ENCODE measurements at regions not wholly inside any gene's neighbourhood (a gene's known extent, or its start where the extent isn't known, plus 50 kb on each side); places are given as distances from the start of the nearest gene placed in this dataset.

GRCh38 chr2:120455390-120455789 lies 109.5 kb downstream of the INHBB start:
- DNase-seq (ENCODE audit: low read depth): no peak

GRCh38 chr2:120456867-120457266 lies 110.9 kb downstream of the INHBB start:
- DNase-seq (ENCODE audit: low read depth): no peak

- no peak for DNase-seq (ENCODE audit: low read depth)
Observed at GRCh38 chr2:120460511-120460910, 114.6 kb downstream of the INHBB start.

GRCh38 chr2:120461092-120461491 lies 115.2 kb downstream of the INHBB start:
- DNase-seq (ENCODE audit: low read depth): no peak

- no peak for DNase-seq (ENCODE audit: low read depth)
Observed at GRCh38 chr2:120461546-120462537, 115.9 kb downstream of the INHBB start.

- DNase-seq (ENCODE audit: low read depth): no peak
Observed at GRCh38 chr2:120463527-120463926, 117.6 kb downstream of the INHBB start.

- no peak for DNase-seq (ENCODE audit: low read depth)
Observed at GRCh38 chr2:120463996-120464395, 118.1 kb downstream of the INHBB start.

GRCh38 chr2:120464448-120464931 lies 118.6 kb downstream of the INHBB start:
- no peak for DNase-seq (ENCODE audit: low read depth)

GRCh38 chr2:120465012-120465700 lies 119.2 kb downstream of the INHBB start:
- no peak for DNase-seq (ENCODE audit: low read depth)

- DNase-seq (ENCODE audit: low read depth): no peak
Observed at GRCh38 chr2:120465701-120465988, 119.7 kb downstream of the INHBB start.

- DNase-seq (ENCODE audit: low read depth): no peak
Observed at GRCh38 chr2:120465989-120466703, 120.2 kb downstream of the INHBB start.

GRCh38 chr2:120466704-120467054 lies 120.7 kb downstream of the INHBB start:
- DNase-seq (ENCODE audit: low read depth): no peak

- DNase-seq (ENCODE audit: low read depth): no peak
Observed at GRCh38 chr2:120468136-120468535, 122.2 kb downstream of the INHBB start.

GRCh38 chr2:120469426-120469825 lies 123.5 kb downstream of the INHBB start:
- DNase-seq (ENCODE audit: low read depth): no peak

GRCh38 chr2:120470041-120470965 lies 124.4 kb downstream of the INHBB start:
- DNase-seq (ENCODE audit: low read depth): no peak

GRCh38 chr2:120471166-120471565 lies 125.2 kb downstream of the INHBB start:
- DNase-seq (ENCODE audit: low read depth): no peak

- DNase-seq (ENCODE audit: low read depth): no peak
Observed at GRCh38 chr2:120472031-120472430, 126.1 kb downstream of the INHBB start.

- no peak for DNase-seq (ENCODE audit: low read depth)
Observed at GRCh38 chr2:120472891-120473309, 127.0 kb downstream of the INHBB start.

- DNase-seq (ENCODE audit: low read depth): no peak
Observed at GRCh38 chr2:120473522-120474271, 127.8 kb downstream of the INHBB start.

GRCh38 chr2:120474486-120474885 lies 128.6 kb downstream of the INHBB start:
- no peak for DNase-seq (ENCODE audit: low read depth)

GRCh38 chr2:120476141-120476540 lies 130.2 kb downstream of the INHBB start:
- no peak for DNase-seq (ENCODE audit: low read depth)

Data from activated T-cell treated with anti-CD3 and anti-CD28 coated beads for 1 hour (primary cell).